ENCODE measurements at regions not wholly inside any gene's neighbourhood (a gene's known extent, or its start where the extent isn't known, plus 50 kb on each side); places are given as distances from the start of the nearest gene placed in this dataset.

GRCh38 chr16:86215233-86215978 lies 294.9 kb upstream of the FOXF1 start:
- TF ChIP-seq POLR2A (IDR thresholded peaks at IDR 0.05; ENCODE audit: low read depth, low read length) (no peak), TAF1 (IDR thresholded peaks at IDR 0.05; ENCODE audit: low read depth, low read length) (no peak), POLR2AphosphoS5 (IDR thresholded peaks at IDR 0.05; ENCODE audit: low read depth, low read length) (no peak), SPI1 (IDR thresholded peaks at IDR 0.05; ENCODE audit: low read depth, low read length) (no peak), POU2F2 (IDR thresholded peaks at IDR 0.05; ENCODE audit: low read depth, low read length) (no peak), PAX5 (IDR thresholded peaks at IDR 0.05; ENCODE audit: insufficient read depth, low read length, severe bottlenecking) (no peak)
